ENCODE measurements at regions not wholly inside any gene's neighbourhood (a gene's known extent, or its start where the extent isn't known, plus 50 kb on each side); places are given as distances from the start of the nearest gene placed in this dataset.
"Not testable (repeated sequence)": the region's sequence is repeated elsewhere in the genome, so short reads cannot be mapped to it uniquely, and the experiment has no call there.

GRCh38 chr14:37712976-37713431, 117.6 kb downstream of the TTC6 start:
- no peak for DNase-seq

GRCh38 chr14:37720131-37720530, 124.7 kb downstream of the TTC6 start:
- DNase-seq = no peak

GRCh38 chr14:37721976-37722659, 126.7 kb downstream of the TTC6 start:
- no peak for DNase-seq

- DNase-seq = no peak
Observed at GRCh38 chr14:37723515-37723914, 128.1 kb downstream of the TTC6 start.

GRCh38 chr14:37726708-37727107, 131.3 kb downstream of the TTC6 start:
- DNase-seq = no peak

- no peak for DNase-seq
Observed at GRCh38 chr14:37729218-37729617, 133.8 kb downstream of the TTC6 start.

- DNase-seq = no peak
Observed at GRCh38 chr14:37731094-37731493, 135.7 kb downstream of the TTC6 start.

- DNase-seq = no peak
Observed at GRCh38 chr14:37745657-37746056, 150.2 kb downstream of the TTC6 start.

- DNase-seq = no peak
Observed at GRCh38 chr14:37746140-37746832, 150.9 kb downstream of the TTC6 start.

GRCh38 chr14:37753459-37753858, 158.0 kb downstream of the TTC6 start:
- DNase-seq = peak; percentile 15

GRCh38 chr14:37760275-37760674, 164.8 kb downstream of the TTC6 start:
- not testable (repeated sequence) for DNase-seq

GRCh38 chr14:37763266-37763665, 167.8 kb downstream of the TTC6 start:
- no peak for DNase-seq

- DNase-seq = not testable (repeated sequence)
Observed at GRCh38 chr14:37772283-37772682, 176.9 kb downstream of the TTC6 start.

- DNase-seq = no peak
Observed at GRCh38 chr14:37776791-37777499, 181.5 kb downstream of the TTC6 start.

GRCh38 chr14:37778135-37778943, 182.9 kb downstream of the TTC6 start:
- no peak for DNase-seq

- DNase-seq = no peak
Observed at GRCh38 chr14:37779480-37779879, 184.1 kb downstream of the TTC6 start.

GRCh38 chr14:37780731-37781130, 185.3 kb downstream of the TTC6 start:
- DNase-seq = not testable (repeated sequence)

- not testable (repeated sequence) for DNase-seq
Observed at GRCh38 chr14:37784203-37784826, 188.9 kb downstream of the TTC6 start.

- not testable (repeated sequence) for DNase-seq
Observed at GRCh38 chr14:37784827-37785223, 189.4 kb downstream of the TTC6 start.

- DNase-seq = not testable (repeated sequence)
Observed at GRCh38 chr14:37785298-37785697, 189.9 kb downstream of the TTC6 start.

GRCh38 chr14:37786114-37786625, 190.7 kb downstream of the TTC6 start:
- not testable (repeated sequence) for DNase-seq

- DNase-seq = no peak
Observed at GRCh38 chr14:37787879-37788494, 192.6 kb downstream of the TTC6 start.
